HG03039 (cell line): ENCODE measurements at regions not wholly inside any gene's neighbourhood (a gene's known extent, or its start where the extent isn't known, plus 50 kb on each side); places are given as distances from the start of the nearest gene placed in this dataset.

ENCODE experiments used
- ATAC-seq: cut with Tn5 transposase; IDR thresholded peaks from one replicate; pipeline ENCODE4 v1.9.1; 2021; ENCODE audit warnings: mild to moderate bottlenecking, moderate library complexity; ENCODE audit not compliant: unreplicated experiment

- ATAC-seq = no peak
Measured at GRCh38 chr15:66848116-66848515, 146.1 kb downstream of the SMAD6 start.

- ATAC-seq = no peak
Measured at GRCh38 chr15:66848686-66849392, 146.8 kb downstream of the SMAD6 start.

GRCh38 chr15:66849393-66849745 is 147.3 kb downstream of the SMAD6 start:
- no peak for ATAC-seq

GRCh38 chr15:66849746-66850077 is 147.7 kb downstream of the SMAD6 start:
- ATAC-seq = no peak

GRCh38 chr15:66850078-66850991 is 148.3 kb downstream of the SMAD6 start:
- no peak for ATAC-seq

GRCh38 chr15:66850996-66851310 is 148.9 kb downstream of the SMAD6 start:
- ATAC-seq = no peak

- peak; percentile 48 for ATAC-seq
Measured at GRCh38 chr15:66851311-66852063, 149.5 kb downstream of the SMAD6 start.

- no peak for ATAC-seq
Measured at GRCh38 chr15:66852064-66852905, 150.2 kb downstream of the SMAD6 start.

- ATAC-seq = no peak
Measured at GRCh38 chr15:66854012-66854965, 152.3 kb downstream of the SMAD6 start.

- no peak for ATAC-seq
Measured at GRCh38 chr15:66855041-66855440, 153.0 kb downstream of the SMAD6 start.

- ATAC-seq = no peak
Measured at GRCh38 chr15:66857694-66858093, 155.7 kb downstream of the SMAD6 start.

GRCh38 chr15:66858423-66859207 is 156.6 kb downstream of the SMAD6 start:
- no peak for ATAC-seq

GRCh38 chr15:66859688-66860253 is 157.7 kb downstream of the SMAD6 start:
- no peak for ATAC-seq

- ATAC-seq = no peak
Measured at GRCh38 chr15:66860844-66861243, 158.8 kb downstream of the SMAD6 start.

- no peak for ATAC-seq
Measured at GRCh38 chr15:66862111-66862939, 160.3 kb downstream of the SMAD6 start.

- no peak for ATAC-seq
Measured at GRCh38 chr15:66862940-66863335, 160.9 kb downstream of the SMAD6 start.

GRCh38 chr15:66863390-66864085 is 161.5 kb downstream of the SMAD6 start:
- ATAC-seq = no peak
